NCI-H2171 (cell line): ENCODE measurements at regions not wholly inside any gene's neighbourhood (a gene's known extent, or its start where the extent isn't known, plus 50 kb on each side); places are given as distances from the start of the nearest gene placed in this dataset.
A peak's percentile ranks its signal among the peaks of the same experiment; 100 is the strongest.
"Not testable (repeated sequence)": the region's sequence is repeated elsewhere in the genome, so short reads cannot be mapped to it uniquely, and the experiment has no call there.

Experiments used
- DNase-seq: peaks from one replicate; lab custom pipeline; 2025; lab: John Stamatoyannopoulos, UW

DNA sequence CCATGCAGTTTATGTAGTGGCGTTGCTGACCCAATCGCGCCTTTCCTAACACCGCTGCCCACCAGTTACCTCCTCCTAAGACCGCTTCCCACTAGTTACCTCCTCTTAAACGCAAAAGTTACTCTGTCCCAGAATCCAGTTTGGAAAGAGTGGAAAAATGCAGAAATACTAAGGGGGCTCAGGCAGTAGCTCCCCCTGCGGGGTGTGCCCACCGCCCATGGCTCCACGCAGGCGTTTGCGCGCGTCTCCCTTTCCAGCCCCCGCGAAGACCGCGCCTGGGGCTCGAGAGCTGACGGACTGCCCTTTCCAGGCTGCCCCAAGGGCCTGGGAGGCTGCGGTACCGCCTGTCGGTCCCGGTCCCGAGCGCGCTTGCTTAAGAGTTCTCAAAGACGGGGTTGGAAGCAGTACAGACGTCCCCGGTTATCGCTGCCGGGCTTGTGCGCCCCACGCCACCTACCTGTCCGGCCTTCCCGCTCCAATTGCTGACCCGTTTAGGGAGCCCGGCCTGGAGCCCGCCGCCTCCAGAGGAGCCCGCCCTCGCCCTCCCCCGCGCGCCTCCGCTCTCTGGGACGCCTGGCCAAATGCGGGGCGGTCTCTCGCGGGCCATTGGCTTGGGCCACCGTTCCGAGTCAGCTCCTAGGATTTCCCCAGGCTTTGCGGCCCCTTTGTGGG, 414.1 kb upstream of the ESRRG start:
- DNase-seq: no peak

DNA sequence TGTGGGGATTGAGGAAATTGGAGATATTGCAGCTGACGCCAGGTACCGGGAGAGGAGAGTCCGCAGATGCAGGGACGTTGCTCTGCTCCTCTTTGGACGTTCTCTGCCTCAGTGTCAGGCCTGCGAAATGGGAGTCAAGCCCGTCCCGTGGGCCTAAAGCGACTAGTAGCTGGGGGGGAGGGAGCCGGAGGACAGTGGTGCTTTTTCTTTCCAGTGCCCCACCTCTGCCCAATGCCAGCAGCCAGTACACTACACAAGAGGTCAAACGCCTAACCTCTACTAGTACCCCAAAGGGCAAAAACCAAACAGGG, 413.6 kb upstream of the ESRRG start:
- no peak for DNase-seq

DNA sequence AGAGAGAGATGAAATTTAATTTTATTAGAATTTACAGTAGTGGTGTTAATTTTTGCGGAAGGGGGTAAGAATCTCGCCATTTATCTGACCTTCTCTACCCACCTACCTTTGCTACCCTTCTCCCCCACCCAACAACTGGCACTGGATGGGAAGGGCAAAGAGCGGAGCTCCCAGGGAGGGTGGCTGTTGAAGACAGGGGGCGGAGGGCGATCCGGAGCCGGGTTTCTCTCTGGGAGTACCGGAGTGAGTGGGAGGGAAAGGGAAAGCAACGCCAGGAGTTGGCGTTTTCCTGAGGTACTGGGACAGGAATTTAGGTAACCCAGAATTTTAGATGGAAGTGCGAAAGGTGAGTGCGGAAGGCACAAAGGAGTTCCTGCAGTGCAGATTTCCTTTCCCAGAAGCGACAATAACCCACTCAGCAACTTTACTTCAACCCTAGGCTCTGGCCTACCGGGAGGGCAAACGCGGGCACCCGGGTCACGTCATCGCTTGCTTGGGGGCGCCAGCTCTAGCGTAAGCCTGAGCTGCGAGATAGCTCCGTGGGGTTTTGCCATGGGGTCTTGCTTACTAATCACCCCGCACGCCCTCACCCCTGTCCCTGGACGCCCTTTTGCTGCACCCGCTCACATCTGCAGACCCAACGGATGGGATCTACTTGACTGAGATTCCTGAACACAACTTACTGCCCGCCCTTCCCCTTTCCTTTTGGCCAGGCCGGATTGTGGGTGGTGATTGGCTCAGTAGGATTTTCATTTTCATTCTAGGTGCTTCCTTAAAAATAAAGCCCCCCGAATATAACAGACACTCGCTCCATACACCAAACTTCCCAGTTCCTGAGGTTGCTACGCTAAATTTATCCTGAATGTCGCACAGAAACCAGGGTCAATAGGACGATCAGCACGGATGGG, 413.0 kb upstream of the ESRRG start:
- DNase-seq: no peak

DNA sequence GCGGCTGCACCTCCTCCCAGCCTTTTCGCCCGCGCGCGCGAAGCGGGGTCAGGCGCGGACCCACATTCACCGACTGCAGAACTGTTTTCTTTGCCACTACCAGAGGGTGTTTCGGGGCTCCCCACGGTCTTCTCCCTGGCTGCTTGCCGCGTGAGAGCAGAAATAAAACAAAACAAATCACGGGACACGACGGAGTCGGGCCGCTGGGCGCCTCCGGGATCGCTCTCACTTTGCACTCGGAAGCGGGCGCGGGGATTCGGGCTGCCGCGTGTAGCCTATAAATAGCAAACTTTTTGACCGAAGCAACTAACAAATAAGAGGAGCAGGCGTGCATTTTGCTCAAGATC, 412.3 kb upstream of the ESRRG start:
- peak; percentile 48 for DNase-seq

DNA sequence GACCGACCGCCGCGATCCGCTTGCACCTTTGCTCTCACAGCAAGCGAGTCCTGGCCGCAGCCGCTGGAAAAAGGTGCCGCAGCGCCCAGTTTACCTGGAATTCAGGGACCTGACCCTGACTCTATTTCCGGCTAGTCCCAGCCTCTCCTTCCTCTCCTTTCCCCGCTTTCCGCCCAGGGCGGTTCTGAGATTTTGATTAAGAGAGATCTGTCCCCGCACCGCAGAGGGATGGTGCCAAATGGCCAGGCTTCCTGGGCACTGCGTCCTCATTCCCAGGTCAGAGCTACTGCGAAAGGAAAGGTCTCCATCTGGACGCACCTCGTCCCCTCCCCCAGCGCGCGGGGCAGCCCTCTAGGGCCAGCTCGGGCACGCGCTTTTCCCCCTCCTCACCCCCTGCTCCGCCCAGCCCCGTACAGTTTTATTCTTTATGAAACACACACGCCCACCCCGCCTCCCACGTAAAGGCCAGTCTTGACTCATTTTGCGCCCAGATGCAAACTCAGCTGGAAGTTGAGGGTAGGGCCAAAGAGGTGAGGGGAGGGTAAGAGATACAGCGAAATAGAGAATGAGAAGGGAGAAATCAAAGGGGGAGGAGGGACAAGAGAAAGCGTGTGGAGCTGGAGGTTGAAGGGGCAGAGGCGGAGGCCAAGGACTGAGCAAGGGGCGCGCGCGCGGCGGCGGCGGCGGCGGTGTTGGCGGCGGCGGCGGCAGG, 411.8 kb upstream of the ESRRG start:
- no peak for DNase-seq

DNA sequence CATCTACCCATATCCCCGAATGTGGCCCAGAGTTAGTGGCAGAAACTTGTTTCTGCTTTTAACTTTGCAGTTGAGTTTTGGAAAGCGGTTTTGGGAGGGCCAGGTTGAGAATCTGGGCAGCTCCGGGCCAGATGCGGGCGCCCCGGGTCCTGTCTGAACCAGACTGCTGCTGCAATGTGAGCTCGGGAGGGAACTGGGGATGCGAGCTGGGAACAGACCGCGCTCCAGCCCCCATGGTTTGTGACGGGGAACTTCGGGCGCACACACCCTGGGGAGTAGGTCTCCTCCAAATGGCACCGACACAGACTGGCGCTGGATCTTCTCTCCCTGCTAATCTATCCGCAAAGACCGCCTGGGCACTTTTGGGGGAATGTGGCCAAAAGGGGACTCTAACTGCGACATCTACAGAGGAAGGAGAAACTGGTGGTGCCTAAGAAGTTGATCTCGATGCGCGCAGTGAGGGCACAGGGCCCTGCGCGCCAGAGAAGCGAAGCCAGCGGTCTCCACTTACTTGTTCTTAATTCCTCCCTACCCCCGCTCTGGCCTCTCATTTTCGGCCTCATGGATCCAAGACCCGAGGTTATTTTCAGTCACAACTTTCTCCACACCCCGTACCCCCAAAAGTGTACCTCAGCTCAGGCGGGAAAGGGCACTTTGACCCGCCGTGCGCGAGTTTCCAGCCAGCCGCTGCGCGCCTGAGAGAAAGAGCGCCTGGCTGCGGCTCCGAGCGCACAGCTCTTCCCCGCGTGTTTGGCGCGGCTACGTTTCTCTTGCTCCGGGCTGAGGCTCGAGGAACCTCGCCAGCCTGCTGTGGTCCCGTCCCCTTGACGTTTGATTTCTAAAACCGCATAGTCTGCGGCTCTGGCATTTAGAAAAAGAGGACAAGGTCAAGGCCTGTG, 411.0 kb upstream of the ESRRG start:
- DNase-seq: no peak

DNA sequence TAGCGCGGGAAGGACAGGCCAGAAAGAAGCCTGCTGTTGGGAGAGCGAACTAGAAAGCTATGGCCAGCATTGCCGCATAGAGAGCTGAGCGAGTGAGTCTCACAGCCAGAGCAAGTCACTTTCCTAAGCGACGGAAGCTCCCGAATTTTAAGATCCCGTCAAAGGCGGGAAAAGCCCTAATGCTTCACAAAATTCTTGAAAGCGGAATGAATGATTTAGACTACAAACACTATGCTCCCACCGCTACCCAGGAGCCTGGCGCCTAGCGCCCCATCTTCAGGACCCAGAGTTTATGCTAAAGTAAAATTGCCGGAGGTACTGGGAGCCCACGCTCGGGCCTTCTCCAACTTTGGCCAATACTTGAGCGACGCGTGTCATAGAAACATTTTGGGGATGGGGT, 409.9 kb upstream of the ESRRG start:
- no peak for DNase-seq

DNA sequence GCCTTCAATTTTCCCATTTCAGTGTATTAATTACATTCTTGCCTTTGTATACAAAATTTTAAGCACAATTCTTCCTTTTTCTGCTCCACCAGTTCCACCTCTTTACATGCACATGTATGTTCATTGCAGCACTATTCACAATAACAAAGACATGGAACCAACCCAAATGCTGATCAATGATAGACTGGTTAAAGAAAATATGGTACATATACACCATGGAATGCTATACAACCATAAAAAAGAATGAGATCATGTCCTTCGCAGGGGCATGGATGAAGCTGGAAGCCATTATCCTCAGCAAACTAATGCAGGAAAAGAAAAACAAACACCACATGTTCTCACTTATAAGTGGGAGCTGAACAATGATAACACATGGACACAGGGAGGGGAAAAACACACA, 400.1 kb upstream of the ESRRG start:
- DNase-seq: not testable (repeated sequence)

DNA sequence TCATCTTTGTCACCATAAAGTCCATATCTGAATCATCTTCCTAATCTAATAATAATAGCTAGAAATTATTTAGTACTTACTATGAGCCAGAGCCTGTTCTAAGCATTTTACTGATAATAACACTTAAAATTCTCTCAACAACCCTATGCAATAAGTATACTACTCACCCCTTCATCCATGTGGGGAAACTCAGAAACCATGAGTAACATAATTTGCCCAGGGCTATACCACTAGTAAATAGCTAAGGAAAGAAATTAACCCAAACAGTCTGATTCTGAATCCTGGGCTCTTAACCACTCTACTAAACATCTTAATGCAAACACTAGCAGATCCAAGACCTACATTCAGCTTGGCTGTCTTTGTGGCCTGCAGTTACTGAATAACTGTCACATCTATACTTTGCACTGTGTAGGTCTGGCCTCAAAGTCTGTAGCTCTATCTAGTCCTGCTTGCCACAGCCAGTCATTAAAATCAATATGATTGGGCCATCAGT, 394.8 kb upstream of the ESRRG start:
- DNase-seq: no peak

DNA sequence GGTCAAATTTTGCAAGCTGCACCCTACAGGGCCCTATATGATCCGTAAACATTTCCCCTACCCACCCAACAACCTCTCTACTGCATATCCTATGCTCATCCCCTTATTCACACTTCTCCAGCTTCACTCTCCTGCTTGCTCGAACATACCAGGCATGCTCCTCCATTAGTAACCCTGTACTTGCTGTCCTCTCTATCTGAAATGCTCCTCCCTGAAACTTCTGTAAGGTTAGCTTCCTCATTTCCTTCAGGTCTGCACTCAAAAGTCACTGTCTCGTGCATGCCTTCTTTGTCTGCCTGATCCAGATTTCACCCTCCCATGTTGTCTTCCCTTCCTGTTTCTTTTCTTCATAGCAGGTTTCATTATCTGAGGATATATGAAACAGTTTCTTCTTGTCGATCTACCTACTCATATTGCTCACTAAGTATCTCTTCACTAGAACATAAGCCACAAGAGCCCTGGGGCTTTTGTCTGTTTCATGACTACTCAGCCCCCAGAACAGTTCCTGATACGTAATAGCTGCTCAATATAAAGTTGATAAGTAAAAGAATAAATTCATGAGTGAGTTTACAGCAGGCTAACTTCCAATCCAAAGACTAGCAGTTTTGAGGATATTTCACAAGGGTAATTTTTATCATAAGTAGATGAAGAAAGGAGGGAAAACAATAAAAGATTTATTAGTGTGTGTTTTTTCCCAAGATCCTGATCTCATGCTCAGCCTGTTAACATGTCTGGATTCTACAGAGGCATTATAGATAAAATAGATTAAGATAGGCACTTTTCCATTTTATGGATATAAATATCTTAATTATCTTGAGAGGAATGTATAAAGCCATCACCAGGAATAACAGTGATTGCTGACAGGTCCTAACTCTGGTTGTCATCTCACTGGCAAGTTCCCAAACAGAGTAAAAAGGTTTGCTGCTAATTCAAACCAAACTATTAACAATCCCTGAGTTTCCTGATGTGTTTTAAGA, 392.5 kb upstream of the ESRRG start:
- no peak for DNase-seq

DNA sequence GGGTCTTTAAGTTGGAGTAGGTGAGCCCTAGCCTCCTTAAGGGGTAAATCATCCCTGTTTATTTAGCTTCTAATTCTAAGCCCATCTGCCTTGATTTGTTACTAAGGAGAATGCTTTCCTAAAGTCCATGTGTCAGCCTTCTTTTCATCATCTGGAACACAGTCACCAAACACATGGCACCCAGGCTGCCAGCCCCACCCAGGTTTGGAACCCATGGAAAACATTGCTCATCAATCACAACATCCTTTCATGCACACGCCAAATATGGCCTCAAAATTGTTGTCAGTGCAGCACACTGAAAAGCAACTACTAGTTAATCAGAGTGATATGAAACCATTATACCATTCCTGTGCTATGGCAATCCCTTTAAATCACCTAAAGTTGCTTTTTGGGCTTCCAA, 386.7 kb upstream of the ESRRG start:
- DNase-seq: no peak

DNA sequence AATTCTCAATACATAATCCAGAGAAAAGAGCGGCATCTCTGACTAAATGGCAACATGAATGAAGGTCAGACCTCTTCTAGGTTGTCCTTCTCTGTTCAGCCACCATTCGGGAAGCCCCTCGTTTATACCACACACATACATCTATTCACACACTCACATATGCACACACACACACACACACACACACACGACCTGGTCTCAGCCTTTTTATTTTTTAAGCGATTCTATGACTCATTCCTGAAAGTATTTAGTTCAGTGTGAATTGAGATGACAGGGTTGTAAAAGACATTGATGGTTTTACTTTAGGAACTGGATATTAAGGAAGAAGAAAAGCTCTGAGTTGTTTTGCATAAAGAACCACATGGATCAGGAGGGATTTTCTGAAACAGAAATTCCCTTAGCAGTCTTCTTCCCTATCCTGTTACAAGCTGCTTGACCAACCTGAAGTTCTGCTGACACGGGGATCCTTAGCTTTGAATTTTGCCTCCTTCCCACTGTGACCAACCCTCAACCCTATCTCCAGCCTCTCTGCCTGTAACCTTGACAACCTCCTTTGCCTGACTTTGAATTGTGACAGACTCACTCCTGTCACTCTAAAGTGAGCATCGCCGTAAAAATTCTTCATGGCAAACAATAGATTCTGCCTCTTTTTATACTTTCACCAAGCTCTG, 383.1 kb upstream of the ESRRG start:
- DNase-seq: no peak

DNA sequence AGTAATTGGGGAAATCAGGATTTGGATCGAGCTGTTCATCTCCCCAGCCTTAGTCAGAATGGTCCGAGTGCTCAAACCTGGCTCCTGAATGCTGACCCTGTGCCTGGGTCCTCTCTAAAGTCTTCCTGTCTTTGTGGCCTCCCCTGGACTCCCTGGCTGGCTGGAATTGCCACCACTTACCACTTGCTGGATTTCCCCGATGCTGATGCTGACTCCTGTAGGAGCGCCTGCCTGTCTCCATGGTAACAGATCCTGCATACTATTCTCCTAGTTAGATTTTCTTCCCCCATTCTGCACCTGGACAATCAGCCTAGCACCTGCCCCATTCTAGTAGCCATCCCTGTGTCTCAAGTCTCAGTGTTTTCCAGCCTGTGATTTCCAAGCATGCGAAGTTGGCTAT, 382.2 kb upstream of the ESRRG start:
- DNase-seq: no peak

DNA sequence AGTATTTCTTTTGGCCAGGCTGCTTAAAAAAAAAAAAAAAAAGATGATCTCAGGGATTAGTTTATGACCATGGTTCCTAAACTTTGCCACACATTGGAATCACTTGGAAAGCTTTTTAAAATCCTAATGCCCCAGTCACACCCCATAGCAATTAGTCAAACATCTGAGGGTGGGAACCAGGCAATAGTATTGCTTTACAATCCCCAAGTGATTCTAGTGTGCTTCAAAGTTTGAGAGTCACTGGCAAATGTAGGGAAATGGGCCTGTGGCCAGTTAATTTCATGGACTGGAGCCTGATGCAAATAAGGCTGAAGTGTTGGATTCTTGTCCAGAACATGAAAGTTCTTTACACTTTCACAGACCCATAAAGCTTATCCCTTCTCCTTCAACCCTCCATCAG, 374.6 kb upstream of the ESRRG start:
- DNase-seq: no peak

DNA sequence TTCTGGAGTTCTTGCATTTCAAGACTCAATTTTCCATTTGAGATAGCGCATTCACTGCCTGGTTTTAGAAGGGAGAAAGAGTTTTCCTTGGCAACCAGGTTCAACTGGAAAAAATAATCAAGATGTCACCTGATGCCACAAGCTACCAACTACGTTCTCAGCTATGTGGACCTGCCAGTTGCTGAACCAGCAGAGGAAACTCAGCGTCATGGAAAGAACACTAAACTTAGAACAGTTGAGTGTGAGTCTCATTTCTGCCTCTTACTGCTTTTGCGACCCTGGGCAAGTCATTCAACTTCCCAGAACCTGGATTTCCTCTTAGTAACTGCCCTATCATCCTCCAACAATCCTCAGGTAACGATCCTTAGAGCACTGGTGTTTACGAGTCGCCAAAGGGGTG, 373.0 kb upstream of the ESRRG start:
- no peak for DNase-seq

DNA sequence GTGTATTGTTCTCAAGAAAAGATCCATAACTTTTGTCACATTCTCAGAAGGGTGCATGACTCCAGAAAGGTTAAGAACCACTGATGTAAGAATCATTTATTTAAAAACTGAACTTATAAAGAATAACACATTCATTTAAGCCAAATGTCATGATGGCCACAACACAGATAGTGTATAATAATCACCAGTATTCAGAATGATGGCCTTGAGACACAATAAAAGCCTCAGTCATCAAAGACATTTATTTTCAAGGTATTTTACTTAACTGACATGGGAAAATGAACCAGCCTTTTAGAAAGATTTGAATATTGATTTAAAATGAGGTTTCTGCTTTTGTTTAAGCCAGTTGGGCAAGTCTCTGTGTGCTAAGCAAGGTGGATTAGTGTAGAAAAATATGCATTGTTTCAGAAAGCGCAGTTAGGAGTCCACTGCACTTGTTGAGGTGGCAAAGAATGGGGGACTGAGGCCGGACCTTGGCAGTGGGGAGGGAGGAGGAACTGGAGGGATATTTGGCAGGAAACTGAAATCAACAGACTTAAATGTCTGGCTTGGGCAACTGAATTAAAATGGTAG, 371.9 kb upstream of the ESRRG start:
- DNase-seq: no peak

DNA sequence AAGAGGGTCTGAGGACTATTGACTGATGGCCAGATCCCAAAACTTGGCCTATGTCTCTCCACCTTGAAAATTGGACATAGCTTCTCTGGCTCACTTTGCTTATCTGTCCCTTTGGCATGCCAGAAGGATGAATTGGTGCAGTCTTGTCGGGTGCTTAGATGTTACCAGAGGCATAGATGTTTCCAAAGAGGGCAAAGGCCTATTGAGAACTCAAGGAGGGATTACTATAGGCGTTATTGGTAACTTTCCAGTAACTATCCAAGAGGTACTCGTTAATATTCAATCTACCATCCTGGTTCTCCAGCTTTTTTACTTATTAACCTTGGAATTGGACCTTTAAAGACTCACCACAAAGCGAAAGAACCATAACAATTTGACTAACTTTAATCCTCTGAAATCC, 368.3 kb upstream of the ESRRG start:
- DNase-seq: no peak

DNA sequence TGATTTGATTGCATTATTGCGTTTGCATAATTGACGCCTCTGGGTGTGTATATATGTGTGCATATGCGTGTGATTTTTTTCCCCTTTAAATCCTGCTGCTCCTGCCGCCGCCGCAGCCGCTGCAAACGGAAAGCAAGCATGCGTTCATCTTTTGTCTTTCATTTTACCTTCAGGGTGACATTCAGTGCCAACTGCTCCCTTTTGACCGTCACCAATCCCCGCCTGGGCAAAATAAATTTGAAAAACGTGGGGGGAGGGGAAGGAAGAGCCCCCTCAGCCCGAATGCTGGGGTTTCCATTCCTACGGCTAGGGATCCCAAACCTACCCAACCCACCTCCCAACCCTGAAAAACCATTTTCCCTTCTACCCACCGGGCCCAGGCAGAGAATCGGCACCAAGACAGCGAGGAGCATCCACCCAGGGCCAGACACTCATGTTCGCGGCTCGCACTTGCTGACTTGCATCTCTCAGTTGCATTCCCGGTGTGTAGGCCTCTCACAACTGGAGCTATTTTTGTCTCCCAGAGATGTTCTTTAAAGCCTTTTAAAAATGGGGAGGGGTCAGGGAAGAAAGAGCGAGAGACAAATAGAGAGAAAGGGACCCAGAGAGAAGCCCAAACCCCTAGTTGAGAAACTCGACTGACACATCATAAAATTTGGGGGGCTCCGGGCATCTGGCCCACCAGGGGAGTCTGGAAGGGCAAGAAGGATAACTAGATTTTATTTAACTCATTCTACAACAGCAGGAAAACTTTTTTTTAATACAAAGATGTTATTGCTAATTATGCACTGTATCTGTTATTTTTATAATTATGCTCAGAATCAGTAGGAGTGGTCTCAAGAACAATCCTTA, 367.1 kb upstream of the ESRRG start:
- no peak for DNase-seq
